A673 (cell line): ENCODE measurements at regions not wholly inside any gene's neighbourhood (a gene's known extent, or its start where the extent isn't known, plus 50 kb on each side); places are given as distances from the start of the nearest gene placed in this dataset.

Experiments
- EZH2 ChIP-seq: fragments of 200-600 bp; sonication (generic); IDR thresholded peaks from 2 replicates; pipeline ENCODE4 v1.6.1; 2017; ENCODE audit warnings: borderline replicate concordance, low read depth, mild to moderate bottlenecking, mixed read lengths, antibody characterized with exemption, low read length; ENCODE audit not compliant: poor library complexity, severe bottlenecking
- TF ChIP-seq, protein P1 (sequence below): fragments of 300-800, 200-600 bp; sonication (generic); conservative IDR thresholded peaks from 2 replicates; pipeline ENCODE4 v1.5.1; 2017; ENCODE audit warnings: low read depth, mild to moderate bottlenecking, antibody characterized with exemption, low read length, moderate library complexity, mixed read lengths

DNA sequence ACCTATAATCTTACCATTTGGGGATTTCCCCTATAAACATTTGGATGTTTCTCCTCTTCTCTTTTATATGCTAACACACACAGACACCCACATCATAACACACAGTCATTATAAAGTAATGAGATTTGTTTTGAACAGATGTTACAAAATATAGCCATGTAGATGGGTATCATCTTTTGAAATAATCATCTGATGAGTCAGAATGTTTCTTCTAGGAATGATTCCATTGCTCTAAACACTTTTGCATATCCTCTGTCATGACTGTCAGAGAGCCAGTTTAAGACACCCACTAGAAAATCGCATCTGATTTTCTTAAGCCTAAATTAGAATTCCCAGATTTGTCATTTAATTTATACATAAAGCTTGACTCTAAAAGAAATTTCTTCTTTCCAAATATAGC is 442.6 kb downstream of the CMPK2 start:
- TF ChIP-seq, protein P1, sequence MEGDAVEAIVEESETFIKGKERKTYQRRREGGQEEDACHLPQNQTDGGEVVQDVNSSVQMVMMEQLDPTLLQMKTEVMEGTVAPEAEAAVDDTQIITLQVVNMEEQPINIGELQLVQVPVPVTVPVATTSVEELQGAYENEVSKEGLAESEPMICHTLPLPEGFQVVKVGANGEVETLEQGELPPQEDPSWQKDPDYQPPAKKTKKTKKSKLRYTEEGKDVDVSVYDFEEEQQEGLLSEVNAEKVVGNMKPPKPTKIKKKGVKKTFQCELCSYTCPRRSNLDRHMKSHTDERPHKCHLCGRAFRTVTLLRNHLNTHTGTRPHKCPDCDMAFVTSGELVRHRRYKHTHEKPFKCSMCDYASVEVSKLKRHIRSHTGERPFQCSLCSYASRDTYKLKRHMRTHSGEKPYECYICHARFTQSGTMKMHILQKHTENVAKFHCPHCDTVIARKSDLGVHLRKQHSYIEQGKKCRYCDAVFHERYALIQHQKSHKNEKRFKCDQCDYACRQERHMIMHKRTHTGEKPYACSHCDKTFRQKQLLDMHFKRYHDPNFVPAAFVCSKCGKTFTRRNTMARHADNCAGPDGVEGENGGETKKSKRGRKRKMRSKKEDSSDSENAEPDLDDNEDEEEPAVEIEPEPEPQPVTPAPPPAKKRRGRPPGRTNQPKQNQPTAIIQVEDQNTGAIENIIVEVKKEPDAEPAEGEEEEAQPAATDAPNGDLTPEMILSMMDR: no peak
- no peak for TF ChIP-seq EZH2
